ENCODE measurements at regions not wholly inside any gene's neighbourhood (a gene's known extent, or its start where the extent isn't known, plus 50 kb on each side); places are given as distances from the start of the nearest gene placed in this dataset.

GRCh38 chr18:51390702-51391101, 193.2 kb upstream of the MEX3C start:
- Histone ChIP-seq H3K36me3 (ENCODE audit: control insufficient read depth, insufficient read depth, low read length) (no peaks in the 10 kb centered on the region), H3K27me3 (replicated peaks; ENCODE audit: control insufficient read depth, insufficient read depth, low read length) (no peaks in the 10 kb centered on the region), H3K4me3 (replicated peaks; ENCODE audit: low read depth, low read length) (no peak overlapping the region)
- TF ChIP-seq CTCF (IDR thresholded peaks at IDR 0.05; ENCODE audit: insufficient read depth, low read length, poor library complexity, severe bottlenecking): no peak
- DNase-seq (ENCODE audit: extremely low read depth, insufficient read length): no peak

- no peaks in the 10 kb centered on the region for H3K27me3 ChIP-seq (replicated peaks; ENCODE audit: control insufficient read depth, insufficient read depth, low read length)
- no peaks in the 10 kb centered on the region for H3K36me3 ChIP-seq (ENCODE audit: control insufficient read depth, insufficient read depth, low read length)
- DNase-seq (ENCODE audit: extremely low read depth, insufficient read length): no peak
- no peak for TF ChIP-seq CTCF (IDR thresholded peaks at IDR 0.05; ENCODE audit: insufficient read depth, low read length, poor library complexity, severe bottlenecking)
- no peak overlapping the region for H3K4me3 ChIP-seq (replicated peaks; ENCODE audit: low read depth, low read length)
Measured at GRCh38 chr18:51391215-51391614, 193.7 kb upstream of the MEX3C start.

GRCh38 chr18:51391731-51392130, 194.2 kb upstream of the MEX3C start:
- Histone ChIP-seq H3K4me3 (replicated peaks; ENCODE audit: low read depth, low read length) (no peak overlapping the region), H3K36me3 (ENCODE audit: control insufficient read depth, insufficient read depth, low read length) (no peaks in the 10 kb centered on the region), H3K27me3 (replicated peaks; ENCODE audit: control insufficient read depth, insufficient read depth, low read length) (no peaks in the 10 kb centered on the region)
- no peak for TF ChIP-seq CTCF (IDR thresholded peaks at IDR 0.05; ENCODE audit: insufficient read depth, low read length, poor library complexity, severe bottlenecking)
- DNase-seq (ENCODE audit: extremely low read depth, insufficient read length): no peak

- no peaks in the 10 kb centered on the region for H3K27me3 ChIP-seq (replicated peaks; ENCODE audit: control insufficient read depth, insufficient read depth, low read length)
- H3K36me3 ChIP-seq (ENCODE audit: control insufficient read depth, insufficient read depth, low read length): no peaks in the 10 kb centered on the region
- H3K4me3 ChIP-seq (replicated peaks; ENCODE audit: low read depth, low read length): no peak overlapping the region
- no peak for TF ChIP-seq CTCF (IDR thresholded peaks at IDR 0.05; ENCODE audit: insufficient read depth, low read length, poor library complexity, severe bottlenecking)
- no peak for DNase-seq (ENCODE audit: extremely low read depth, insufficient read length)
Measured at GRCh38 chr18:51397347-51397962, 200.0 kb upstream of the MEX3C start.

- DNase-seq (ENCODE audit: extremely low read depth, insufficient read length): no peak
- Histone ChIP-seq H3K4me3 (replicated peaks; ENCODE audit: low read depth, low read length) (no peak overlapping the region), H3K27me3 (replicated peaks; ENCODE audit: control insufficient read depth, insufficient read depth, low read length) (no peaks in the 10 kb centered on the region), H3K36me3 (ENCODE audit: control insufficient read depth, insufficient read depth, low read length) (no peaks in the 10 kb centered on the region)
- no peak for TF ChIP-seq CTCF (IDR thresholded peaks at IDR 0.05; ENCODE audit: insufficient read depth, low read length, poor library complexity, severe bottlenecking)
Measured at GRCh38 chr18:51398104-51398503, 200.6 kb upstream of the MEX3C start.

All from GM06990 (cell line).